Adrenal gland (tissue), 5 donors: ENCODE measurements at regions not wholly inside any gene's neighbourhood (a gene's known extent, or its start where the extent isn't known, plus 50 kb on each side); places are given as distances from the start of the nearest gene placed in this dataset.

Experiments
- CTCF ChIP-seq, 6 experiments: fragments of 450-650 bp in 4 of 6; fragments of 200-600 bp in 2 of 6; sonication (generic) in 1 of 6; IDR thresholded peaks; 1 replicate in 5 of 6; 2 replicates in 1 of 6; pipeline versions ENCODE4 v1.5.1 to v1.8.0; 2016 to 2021; ENCODE audit warnings: antibody characterized with exemption in 6 of 6, mild to moderate bottlenecking in 2 of 6, moderate library complexity in 1 of 6
- POLR2A ChIP-seq, 2 donors: fragments of 450-650 bp; IDR thresholded peaks; one replicate each; pipeline ENCODE4 v1.6.1; 2017; ENCODE audit warnings: antibody characterized with exemption in 2 of 2, mild to moderate bottlenecking in 2 of 2, moderate library complexity in 1 of 2
- donor health status: DM: no; HTN: no; CAD: no.

- TF ChIP-seq CTCF (IDR thresholded peaks at IDR 0.05) (no peak), POLR2A (IDR thresholded peaks at IDR 0.05) (no peak)
Observed at GRCh38 chr4:188295899-188296298, 156.7 kb downstream of the TRIML1 start.
